Vagina (tissue), 2 donors: ENCODE measurements at regions not wholly inside any gene's neighbourhood (a gene's known extent, or its start where the extent isn't known, plus 50 kb on each side); places are given as distances from the start of the nearest gene placed in this dataset.

Experiments used
- DNase-seq, 2 donors: peaks; one replicate each; pipeline ENCODE4 v3.0.0-alpha.2; 2017; ENCODE audit errors: extremely low spot score in 2 of 2
- H3K27ac ChIP-seq: fragments of 200-600 bp; sonication (generic); one replicate; pipeline ENCODE4 v1.5.1; 2019
- H3K27me3 ChIP-seq: fragments of 200-600 bp; sonication (generic); one replicate; pipeline ENCODE4 v1.5.1; 2019
- H3K36me3 ChIP-seq, 2 donors: fragments of 200-600 bp; sonication (generic); one replicate each; pipeline ENCODE4 v1.5.1; 2017 to 2019
- H3K4me1 ChIP-seq: fragments of 200-600 bp; sonication (generic); one replicate; pipeline ENCODE4 v1.5.1; 2019
- H3K4me3 ChIP-seq, 2 donors: fragments of 200-600 bp; sonication (generic); 1 replicate in 1 of 2; 2 replicates in 1 of 2; pipeline ENCODE4 v1.5.1; 2016 to 2019
- H3K9me3 ChIP-seq: fragments of 200-600 bp; sonication (generic); one replicate; pipeline ENCODE4 v1.5.1; 2019
- CTCF ChIP-seq, 3 experiments: fragments of 450-650 bp in 2 of 3; fragments of 200-600 bp in 1 of 3; sonication (generic) in 1 of 3; IDR thresholded peaks; one replicate each; pipeline ENCODE4 v1.5.1; 2017 to 2019; ENCODE audit warnings: antibody characterized with exemption in 3 of 3, mild to moderate bottlenecking in 2 of 3, moderate library complexity in 2 of 3
- POLR2A ChIP-seq, 2 donors: fragments of 450-650 bp; IDR thresholded peaks; one replicate each; pipeline ENCODE4 v1.6.1; 2017; ENCODE audit warnings: antibody characterized with exemption in 2 of 2, mild to moderate bottlenecking in 2 of 2, moderate library complexity in 2 of 2
- POLR2AphosphoS5 ChIP-seq, 2 donors: sonication (generic); formaldehyde crosslinking; IDR thresholded peaks; one replicate each; pipeline ENCODE4 v1.9.0; 2017; ENCODE audit warnings: antibody characterized with exemption in 2 of 2, mild to moderate bottlenecking in 2 of 2, low read depth in 1 of 2; ENCODE audit not compliant: insufficient read depth in 1 of 2
- intact Hi-C: fragments of 100-400 bp; cut with DNase I; formaldehyde crosslinking; loops from one replicate; pipeline ENCODE4 v1.15.1; 2023

- no peaks in the 10 kb centered on the region for H3K27me3 ChIP-seq
- H3K36me3 ChIP-seq: no peaks in the 10 kb centered on the region
- DNase-seq: no peak
- no peaks in the 10 kb centered on the region for H3K4me1 ChIP-seq
- TF ChIP-seq CTCF (IDR thresholded peaks at IDR 0.05): no peak
- TF ChIP-seq POLR2AphosphoS5 (IDR thresholded peaks at IDR 0.05; ENCODE audit: insufficient read depth in 1 of 2, low read depth in 1 of 2): no peak
- TF ChIP-seq POLR2A (IDR thresholded peaks at IDR 0.05): no peak
- no peak overlapping the region for H3K27ac ChIP-seq
- no peak overlapping the region for H3K4me3 ChIP-seq
- intact Hi-C loops: no loop called here
- H3K9me3 ChIP-seq: peaks cover 3% of the 10 kb centered on the region
Measured at GRCh38 chr3:152039887-152040286, 166.4 kb downstream of the SUCNR1 start.

GRCh38 chr3:152040319-152040718, 166.9 kb downstream of the SUCNR1 start:
- intact Hi-C loops: no loop called here
- H3K27ac ChIP-seq: no peak overlapping the region
- H3K4me1 ChIP-seq: no peaks in the 10 kb centered on the region
- no peak for TF ChIP-seq POLR2AphosphoS5 (IDR thresholded peaks at IDR 0.05; ENCODE audit: insufficient read depth in 1 of 2, low read depth in 1 of 2)
- TF ChIP-seq POLR2A (IDR thresholded peaks at IDR 0.05): no peak
- no peak for TF ChIP-seq CTCF (IDR thresholded peaks at IDR 0.05)
- no peak overlapping the region for H3K4me3 ChIP-seq
- DNase-seq: no peak
- H3K36me3 ChIP-seq: no peaks in the 10 kb centered on the region
- H3K27me3 ChIP-seq: no peaks in the 10 kb centered on the region
- H3K9me3 ChIP-seq: peaks cover 3% of the 10 kb centered on the region

- no peaks in the 10 kb centered on the region for H3K36me3 ChIP-seq
- H3K9me3 ChIP-seq: no peaks in the 10 kb centered on the region
- DNase-seq: no peak
- intact Hi-C loops: no loop called here
- TF ChIP-seq POLR2AphosphoS5 (IDR thresholded peaks at IDR 0.05; ENCODE audit: insufficient read depth in 1 of 2, low read depth in 1 of 2) (no peak), CTCF (IDR thresholded peaks at IDR 0.05) (no peak), POLR2A (IDR thresholded peaks at IDR 0.05) (no peak)
- H3K27me3 ChIP-seq: no peaks in the 10 kb centered on the region
- no peak overlapping the region for H3K27ac ChIP-seq
- H3K4me3 ChIP-seq: no peak overlapping the region
- no peaks in the 10 kb centered on the region for H3K4me1 ChIP-seq
Measured at GRCh38 chr3:152043620-152044019, 170.2 kb downstream of the SUCNR1 start.

- DNase-seq: no peak
- no peak for TF ChIP-seq CTCF (IDR thresholded peaks at IDR 0.05)
- TF ChIP-seq POLR2A (IDR thresholded peaks at IDR 0.05): no peak
- no peak for TF ChIP-seq POLR2AphosphoS5 (IDR thresholded peaks at IDR 0.05; ENCODE audit: insufficient read depth in 1 of 2, low read depth in 1 of 2)
- Histone ChIP-seq H3K36me3 (no peaks in the 10 kb centered on the region), H3K27me3 (no peaks in the 10 kb centered on the region), H3K9me3 (no peaks in the 10 kb centered on the region), H3K4me3 (no peak overlapping the region), H3K4me1 (no peaks in the 10 kb centered on the region), H3K27ac (no peak overlapping the region)
- intact Hi-C loops: no loop called here
Measured at GRCh38 chr3:152046280-152046679, 172.8 kb downstream of the SUCNR1 start.

GRCh38 chr3:152047465-152047864, 174.0 kb downstream of the SUCNR1 start:
- TF ChIP-seq POLR2AphosphoS5 (IDR thresholded peaks at IDR 0.05; ENCODE audit: insufficient read depth in 1 of 2, low read depth in 1 of 2): peak in 1 of 2 donors; percentile 71
- TF ChIP-seq CTCF (IDR thresholded peaks at IDR 0.05): no peak
- no peak overlapping the region for H3K27ac ChIP-seq
- no peaks in the 10 kb centered on the region for H3K9me3 ChIP-seq
- H3K4me1 ChIP-seq: no peaks in the 10 kb centered on the region
- H3K4me3 ChIP-seq: no peak overlapping the region
- intact Hi-C loops: no loop called here
- DNase-seq: no peak
- H3K27me3 ChIP-seq: no peaks in the 10 kb centered on the region
- no peaks in the 10 kb centered on the region for H3K36me3 ChIP-seq
